Endothelial cell of umbilical vein (primary cell): ENCODE measurements at regions not wholly inside any gene's neighbourhood (a gene's known extent, or its start where the extent isn't known, plus 50 kb on each side); places are given as distances from the start of the nearest gene placed in this dataset.

ENCODE experiments used
- BruUV-seq: library from RNA; stranded (reverse); fragments of 400-500 nt; replicated peaks from 2 replicates; lab custom pipeline; 2021; lab: Mats Ljungman, UMichigan
- CTCF ChIA-PET: fragments of 300-600, 350-600 bp; sonication (Branson Sonifier 250); formaldehyde crosslinking; loops from one replicate; lab custom pipeline; 2021; ENCODE audit warnings: antibody characterized with exemption, inconsistent platforms; lab: Charles Lee
- POLR2A ChIA-PET: fragments of 300-600, 350-600 bp; sonication (Branson Sonifier 250); formaldehyde crosslinking; loops from one replicate; lab custom pipeline; 2021; ENCODE audit warnings: antibody characterized with exemption, inconsistent platforms; lab: Charles Lee
- DNase-seq: peaks from one replicate; pipeline ENCODE4 v3.0.0-alpha.2; 2011; ENCODE audit warnings: low read depth, low spot score
- FAIRE-seq: peaks from 2 replicates; lab custom pipeline; 2011; peaks lifted over from hg19 to GRCh38; lab: Jason Lieb, UNC
- H2AFZ ChIP-seq: 2 replicates; pipeline ENCODE4 v1.6.0; 2012; ENCODE audit warnings: low read depth, low read length, control low read depth, inconsistent platforms
- H3K27ac ChIP-seq: 2 replicates; pipeline ENCODE4 v1.5.1; 2011; ENCODE audit warnings: low read depth, mild to moderate bottlenecking, control low read depth, low read length, moderate library complexity; ENCODE audit not compliant: insufficient read depth
- H3K27me3 ChIP-seq, 2 experiments: 2 replicates each; pipeline versions ENCODE4 v1.6.0 to v1.6.1; 2011; ENCODE audit warnings: low read length in 2 of 2, mixed read lengths in 1 of 2; ENCODE audit not compliant: control insufficient read depth in 2 of 2, insufficient read depth in 2 of 2
- H3K36me3 ChIP-seq, 2 experiments: 2 replicates in 1 of 2; 3 replicates in 1 of 2; pipeline ENCODE4 v1.5.1; 2011; ENCODE audit warnings: low read length in 2 of 2, mild to moderate bottlenecking in 1 of 2, moderate library complexity in 1 of 2; ENCODE audit not compliant: control insufficient read depth in 2 of 2, insufficient read depth in 2 of 2; ENCODE audit errors: extremely low read depth in 1 of 2
- H3K4me1 ChIP-seq: 3 replicates; pipeline ENCODE4 v1.5.1; 2011; ENCODE audit warnings: mild to moderate bottlenecking, low read length; ENCODE audit not compliant: control insufficient read depth, insufficient read depth; ENCODE audit errors: extremely low read depth
- H3K4me2 ChIP-seq: 2 replicates; pipeline ENCODE4 v1.6.1; 2011; ENCODE audit warnings: low read length, control low read depth, mixed read lengths; ENCODE audit not compliant: insufficient read depth
- H3K4me3 ChIP-seq, 3 experiments: fragments of 200-600 bp in 1 of 3; sonication (generic), shearing (Covaris generic) in 1 of 3; replicated peaks in 1 of 3; 2 replicates each; pipeline ENCODE4 v1.5.1; 2011 to 2016; ENCODE audit warnings: control low read depth in 3 of 3, low read length in 3 of 3, mild to moderate bottlenecking in 2 of 3, inconsistent platforms in 1 of 3, low read depth in 1 of 3, moderate library complexity in 1 of 3; ENCODE audit not compliant: insufficient read depth in 1 of 3
- H3K79me2 ChIP-seq: 2 replicates; pipeline ENCODE4 v1.6.0; 2012; ENCODE audit warnings: low read length, inconsistent platforms; ENCODE audit not compliant: control insufficient read depth, insufficient read depth
- H3K9ac ChIP-seq: replicated peaks from 2 replicates; pipeline ENCODE3; 2011; ENCODE audit warnings: low read length, control low read depth; ENCODE audit not compliant: insufficient read depth; ENCODE audit errors: extremely low read depth
- H3K9me1 ChIP-seq: replicated peaks from 3 replicates; pipeline ENCODE4 v1.6.0; 2011; ENCODE audit warnings: mild to moderate bottlenecking, low read length; ENCODE audit not compliant: control insufficient read depth, insufficient read depth; ENCODE audit errors: extremely low read depth
- H3K9me3 ChIP-seq: replicated peaks from 2 replicates; pipeline ENCODE4 v1.5.1; 2012; ENCODE audit warnings: low read length, inconsistent platforms; ENCODE audit not compliant: control insufficient read depth, insufficient read depth
- H4K20me1 ChIP-seq: replicated peaks from 2 replicates; pipeline ENCODE3; 2011; ENCODE audit warnings: mild to moderate bottlenecking, low read length; ENCODE audit not compliant: control insufficient read depth, insufficient read depth; ENCODE audit errors: extremely low read depth
- CTCF ChIP-seq, 2 donors: IDR thresholded peaks; 1 replicate in 1 of 2; 2 replicates in 1 of 2; pipeline ENCODE4 v1.5.1; 2011; ENCODE audit warnings: low read length in 2 of 2, mild to moderate bottlenecking in 2 of 2, moderate library complexity in 2 of 2, control low read depth in 1 of 2, inconsistent platforms in 1 of 2, low read depth in 1 of 2; ENCODE audit not compliant: insufficient read depth in 1 of 2; ENCODE audit errors: extremely low read depth in 1 of 2
- EZH2 ChIP-seq: IDR thresholded peaks from 2 replicates; pipeline ENCODE4 v1.6.1; 2012; ENCODE audit warnings: borderline replicate concordance, low read depth, mild to moderate bottlenecking, moderate library complexity, low read length, inconsistent platforms; ENCODE audit not compliant: severe bottlenecking
- FOS ChIP-seq: IDR thresholded peaks from 2 replicates; pipeline ENCODE4 v1.6.1; 2011; ENCODE audit warnings: mild to moderate bottlenecking, low read length, moderate library complexity, borderline replicate concordance; ENCODE audit not compliant: insufficient read depth
- GATA2 ChIP-seq: IDR thresholded peaks from 2 replicates; pipeline ENCODE4 v1.7.0; 2011; ENCODE audit warnings: low read depth, mild to moderate bottlenecking, moderate library complexity, mixed read lengths, low read length; ENCODE audit not compliant: insufficient read length, insufficient read depth
- JUN ChIP-seq: IDR thresholded peaks from 2 replicates; pipeline ENCODE4 v1.6.1; 2011; ENCODE audit warnings: borderline replicate concordance, low read depth; ENCODE audit not compliant: insufficient read length, insufficient read depth
- MAX ChIP-seq: IDR thresholded peaks from 2 replicates; pipeline ENCODE4 v1.6.1; 2011; ENCODE audit not compliant: insufficient read depth, insufficient read length
- MYC ChIP-seq: IDR thresholded peaks from one replicate; pipeline ENCODE4 v1.6.1; 2011; ENCODE audit warnings: mild to moderate bottlenecking, low read depth, low read length
- POLR2A ChIP-seq: IDR thresholded peaks from 2 replicates; pipeline ENCODE4 v1.6.1; 2012; ENCODE audit warnings: low read depth, mild to moderate bottlenecking, control low read depth, low read length
- POLR2AphosphoS5 ChIP-seq: IDR thresholded peaks from 2 replicates; pipeline ENCODE4 v1.6.1; 2012; ENCODE audit warnings: low read depth, mild to moderate bottlenecking, control low read depth, low read length, moderate library complexity; ENCODE audit not compliant: insufficient read depth
- dilution Hi-C: fragments of 300-500 bp; cut with MboI; formaldehyde crosslinking; loops from one replicate; pipeline ENCODE4 v1.15.0; 2019; ENCODE audit warnings: low sequenced_read_pairs; ENCODE audit not compliant: extremely low pct_ligation_motif_present
- intact Hi-C: fragments of 100-400 bp; cut with micrococcal nuclease; formaldehyde crosslinking; loops from one replicate; pipeline ENCODE4 v1.10.0; 2022

GRCh38 chr7:124188576-124188975 lies 155.7 kb upstream of the TMEM229A start:
- DNase-seq (no peak), FAIRE-seq (no peak)
- no peak for TF ChIP-seq JUN
- TF ChIP-seq CTCF (IDR thresholded peaks at IDR 0.05; ENCODE audit: extremely low read depth in 1 of 2, insufficient read depth in 1 of 2, low read depth in 1 of 2, low read length in 2 of 2): no peak
- TF ChIP-seq EZH2: no peak
- no peak for TF ChIP-seq POLR2AphosphoS5
- TF ChIP-seq GATA2: no peak
- TF ChIP-seq FOS: no peak
- no peak for TF ChIP-seq POLR2A
- no peak for TF ChIP-seq MAX
- no peak for TF ChIP-seq MYC
- POLR2A ChIA-PET: no interaction called here
- no peaks in the 10 kb centered on the region for H3K9me1 ChIP-seq
- H3K79me2 ChIP-seq: no peaks in the 10 kb centered on the region
- H3K4me2 ChIP-seq: no peak overlapping the region
- H3K9ac ChIP-seq: no peak overlapping the region
- H3K4me3 ChIP-seq: no peak overlapping the region
- intact Hi-C loops: no loop called here
- H2AFZ ChIP-seq: no peak overlapping the region
- no peaks in the 10 kb centered on the region for H3K9me3 ChIP-seq
- no peak overlapping the region for H3K27ac ChIP-seq
- no TSS peak for BruUV-seq
- no peaks in the 10 kb centered on the region for H4K20me1 ChIP-seq
- dilution Hi-C loops: no loop called here
- CTCF ChIA-PET: no interaction called here
- no peaks in the 10 kb centered on the region for H3K36me3 ChIP-seq
- H3K27me3 ChIP-seq: no peaks in the 10 kb centered on the region
- H3K4me1 ChIP-seq: no peaks in the 10 kb centered on the region
